ENCODE measurements at regions not wholly inside any gene's neighbourhood (a gene's known extent, or its start where the extent isn't known, plus 50 kb on each side); places are given as distances from the start of the nearest gene placed in this dataset.

DNA sequence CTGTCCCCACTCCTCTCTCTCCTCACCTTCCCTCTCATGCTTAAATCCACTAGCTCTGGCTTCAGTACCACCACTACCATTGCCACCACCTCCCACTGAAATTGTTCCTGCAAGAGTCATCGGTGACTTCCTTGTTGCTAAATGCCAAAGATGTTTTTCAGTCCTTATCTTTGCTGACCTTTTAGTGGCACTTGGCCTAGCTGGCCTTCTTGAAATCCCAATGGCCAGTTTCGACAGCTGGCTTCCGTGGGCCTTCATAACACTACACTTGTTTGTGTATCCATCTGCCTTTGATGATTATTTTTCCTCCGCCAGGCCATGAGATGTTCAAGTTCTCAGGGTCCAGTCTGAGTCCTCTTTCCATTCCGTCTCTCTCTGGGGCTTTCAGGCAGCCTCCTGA lies 118.2 kb upstream of the NANOS1 start:
- TF ChIP-seq, protein P1, sequence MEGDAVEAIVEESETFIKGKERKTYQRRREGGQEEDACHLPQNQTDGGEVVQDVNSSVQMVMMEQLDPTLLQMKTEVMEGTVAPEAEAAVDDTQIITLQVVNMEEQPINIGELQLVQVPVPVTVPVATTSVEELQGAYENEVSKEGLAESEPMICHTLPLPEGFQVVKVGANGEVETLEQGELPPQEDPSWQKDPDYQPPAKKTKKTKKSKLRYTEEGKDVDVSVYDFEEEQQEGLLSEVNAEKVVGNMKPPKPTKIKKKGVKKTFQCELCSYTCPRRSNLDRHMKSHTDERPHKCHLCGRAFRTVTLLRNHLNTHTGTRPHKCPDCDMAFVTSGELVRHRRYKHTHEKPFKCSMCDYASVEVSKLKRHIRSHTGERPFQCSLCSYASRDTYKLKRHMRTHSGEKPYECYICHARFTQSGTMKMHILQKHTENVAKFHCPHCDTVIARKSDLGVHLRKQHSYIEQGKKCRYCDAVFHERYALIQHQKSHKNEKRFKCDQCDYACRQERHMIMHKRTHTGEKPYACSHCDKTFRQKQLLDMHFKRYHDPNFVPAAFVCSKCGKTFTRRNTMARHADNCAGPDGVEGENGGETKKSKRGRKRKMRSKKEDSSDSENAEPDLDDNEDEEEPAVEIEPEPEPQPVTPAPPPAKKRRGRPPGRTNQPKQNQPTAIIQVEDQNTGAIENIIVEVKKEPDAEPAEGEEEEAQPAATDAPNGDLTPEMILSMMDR (conservative IDR thresholded peaks at IDR 0.05; ENCODE audit: low read depth): no peak
- CTCF ChIA-PET: no interaction called here
- DNase-seq (ENCODE audit: low spot score): no peak
- POLR2A ChIA-PET (ENCODE audit: low non-redundant PET): no interaction called here
- no peak overlapping the region for H3K27ac ChIP-seq

GRCh38 chr10:118912961-118913600 lies 116.4 kb upstream of the NANOS1 start:
- CTCF ChIA-PET: no interaction called here
- H3K27ac ChIP-seq: no peak overlapping the region
- POLR2A ChIA-PET (ENCODE audit: low non-redundant PET): no interaction called here
- TF ChIP-seq, protein P1 (conservative IDR thresholded peaks at IDR 0.05; ENCODE audit: low read depth): no peak
- no peak for DNase-seq (ENCODE audit: low spot score)

- H3K27ac ChIP-seq: no peak overlapping the region
- POLR2A ChIA-PET (ENCODE audit: low non-redundant PET): no interaction called here
- CTCF ChIA-PET: no interaction called here
- DNase-seq (ENCODE audit: low spot score): no peak
- TF ChIP-seq, protein P1 (conservative IDR thresholded peaks at IDR 0.05; ENCODE audit: low read depth): no peak
These were observed 115.7 kb upstream of the NANOS1 start for GRCh38 chr10:118913825-118914224.

DNA sequence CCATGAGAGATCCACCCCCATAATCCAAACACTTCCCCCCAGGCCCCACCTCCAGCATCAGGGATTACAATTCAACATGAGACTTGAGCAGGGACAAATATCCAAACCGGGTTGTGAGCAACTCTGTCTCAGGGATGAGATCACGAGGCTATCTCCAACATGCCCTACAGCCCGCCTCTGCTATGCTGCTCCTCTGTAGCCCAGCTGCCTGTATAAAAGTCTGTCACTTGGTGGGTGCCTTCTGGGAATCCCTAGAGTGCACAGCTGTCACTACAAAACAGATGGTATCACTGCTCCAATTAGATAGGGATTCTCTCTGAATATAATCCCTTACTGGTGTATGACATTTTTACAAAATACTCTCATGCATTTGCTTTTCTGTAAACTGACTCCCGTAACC lies 114.9 kb upstream of the NANOS1 start:
- TF ChIP-seq, protein P1 (conservative IDR thresholded peaks at IDR 0.05; ENCODE audit: low read depth): no peak
- no peak for DNase-seq (ENCODE audit: low spot score)
- H3K27ac ChIP-seq: no peak overlapping the region
- CTCF ChIA-PET: no interaction called here
- POLR2A ChIA-PET (ENCODE audit: low non-redundant PET): no interaction called here

- ChIA-PET POLR2A (ENCODE audit: low non-redundant PET) (no interaction called here), CTCF (no interaction called here)
- TF ChIP-seq, protein P1 (conservative IDR thresholded peaks at IDR 0.05; ENCODE audit: low read depth): no peak
- no peak for DNase-seq (ENCODE audit: low spot score)
- no peak overlapping the region for H3K27ac ChIP-seq
These were observed 114.4 kb upstream of the NANOS1 start for GRCh38 chr10:118915161-118915560.

- ChIA-PET POLR2A (ENCODE audit: low non-redundant PET) (no interaction called here), CTCF (no interaction called here)
- no peak for DNase-seq (ENCODE audit: low spot score)
These were observed 112.7 kb upstream of the NANOS1 start for GRCh38 chr10:118916777-118917176.

More at GRCh38 chr10:118916777-118917176, 112.7 kb upstream of the NANOS1 start:
- TF ChIP-seq, protein P1 (conservative IDR thresholded peaks at IDR 0.05; ENCODE audit: low read depth): no peak
- no peak overlapping the region for H3K27ac ChIP-seq

Data from RWPE1 (cell line).